ENCODE measurements at regions not wholly inside any gene's neighbourhood (a gene's known extent, or its start where the extent isn't known, plus 50 kb on each side); places are given as distances from the start of the nearest gene placed in this dataset.

- H3K36me3 ChIP-seq (ENCODE audit: control insufficient read depth in 2 of 2, insufficient read depth in 2 of 2, low read length in 1 of 2), result no peaks in the 10 kb centered on the region
- BruUV-seq (replicated peaks), result no TSS peak
- FAIRE-seq (no peak), DNase-seq (ENCODE audit: low read depth, low spot score) (no peak), ATAC-seq (no peak)
- no peak overlapping the region for H3K4me3 ChIP-seq
- H3K9me3 ChIP-seq (replicated peaks; ENCODE audit: control insufficient read depth, insufficient read depth, low read length), result no peaks in the 10 kb centered on the region
- H3K4me2 ChIP-seq (ENCODE audit: control insufficient read depth, insufficient read depth), result no peak overlapping the region
- POLR2A ChIA-PET, result no interaction called here
- H3K27me3 ChIP-seq (replicated peaks in 1 of 2; ENCODE audit: control insufficient read depth in 2 of 2, insufficient read depth in 2 of 2, low read length in 1 of 2), result no peaks in the 10 kb centered on the region
- H3K9ac ChIP-seq (ENCODE audit: control insufficient read depth, insufficient read depth, low read length), result no peak overlapping the region
- H3K27ac ChIP-seq (ENCODE audit: control insufficient read depth, insufficient read depth), result no peak overlapping the region
- H4K20me1 ChIP-seq (ENCODE audit: control insufficient read depth, insufficient read depth), result no peaks in the 10 kb centered on the region
- CTCF ChIA-PET, result no interaction called here
- TF ChIP-seq RELA (IDR thresholded peaks at IDR 0.05; ENCODE audit: borderline replicate concordance, partially characterized antibody) (no peak), SIN3A (IDR thresholded peaks at IDR 0.05; ENCODE audit: low read depth, low read length) (no peak), TCF7 (IDR thresholded peaks at IDR 0.05; ENCODE audit: borderline replicate concordance) (no peak), CBX5 (IDR thresholded peaks at IDR 0.05; ENCODE audit: low read depth) (no peak), CHD4 (IDR thresholded peaks at IDR 0.05) (no peak), ATF2 (IDR thresholded peaks at IDR 0.05; ENCODE audit: low read length) (no peak), BCLAF1 (IDR thresholded peaks at IDR 0.05) (no peak), CREM (IDR thresholded peaks at IDR 0.05; ENCODE audit: low read depth) (no peak), RELB (IDR thresholded peaks at IDR 0.05; ENCODE audit: low read depth) (no peak), ZNF217 (IDR thresholded peaks at IDR 0.05) (no peak), ELK1 (IDR thresholded peaks at IDR 0.05; ENCODE audit: low read depth, low read length) (no peak), PML (IDR thresholded peaks at IDR 0.05; ENCODE audit: low read length) (no peak), ATF7 (IDR thresholded peaks at IDR 0.05; ENCODE audit: low read depth) (no peak), ASH2L (IDR thresholded peaks at IDR 0.05; ENCODE audit: borderline replicate concordance, low read depth) (no peak), ZNF207 (IDR thresholded peaks at IDR 0.05; ENCODE audit: borderline replicate concordance) (no peak), KDM1A (IDR thresholded peaks at IDR 0.05; ENCODE audit: borderline replicate concordance) (no peak), SKIL (IDR thresholded peaks at IDR 0.05; ENCODE audit: low read depth, poor library complexity, severe bottlenecking) (no peak)
- H3K4me1 ChIP-seq (ENCODE audit: control insufficient read depth, insufficient read depth, low read length), result no peaks in the 10 kb centered on the region
- H3K79me2 ChIP-seq (ENCODE audit: control insufficient read depth, insufficient read depth, low read length), result no peaks in the 10 kb centered on the region
- intact Hi-C loops (cut with micrococcal nuclease; ENCODE audit: unreplicated experiment) (no loop called here), in situ Hi-C loops (cut with MboI) (no loop called here)
- H2AFZ ChIP-seq (ENCODE audit: control insufficient read depth, low read depth, low read length), result no peak overlapping the region
- SMC1A ChIA-PET (ENCODE audit: uncharacterized antibody, unreplicated experiment), result no interaction called here
- RAD21 ChIA-PET (ENCODE audit: unreplicated experiment), result no interaction called here
Measured at GRCh38 chr4:81776794-81777193, 305.1 kb upstream of the RASGEF1B start.

Data from GM12878 (cell line).